HG03575 (cell line): ENCODE measurements at regions not wholly inside any gene's neighbourhood (a gene's known extent, or its start where the extent isn't known, plus 50 kb on each side); places are given as distances from the start of the nearest gene placed in this dataset.
"Not testable (repeated sequence)": the region's sequence is repeated elsewhere in the genome, so short reads cannot be mapped to it uniquely, and the experiment has no call there.

Experiments
- ATAC-seq: cut with Tn5 transposase; IDR thresholded peaks from one replicate; pipeline ENCODE4 v1.9.1; 2021; ENCODE audit not compliant: unreplicated experiment, insufficient number of reproducible peaks, low FRiP score; ENCODE audit errors: extremely low read depth

- no peak for ATAC-seq
These were observed 130.5 kb downstream of the FAM76B start for GRCh38 chr11:95659088-95659487.

DNA sequence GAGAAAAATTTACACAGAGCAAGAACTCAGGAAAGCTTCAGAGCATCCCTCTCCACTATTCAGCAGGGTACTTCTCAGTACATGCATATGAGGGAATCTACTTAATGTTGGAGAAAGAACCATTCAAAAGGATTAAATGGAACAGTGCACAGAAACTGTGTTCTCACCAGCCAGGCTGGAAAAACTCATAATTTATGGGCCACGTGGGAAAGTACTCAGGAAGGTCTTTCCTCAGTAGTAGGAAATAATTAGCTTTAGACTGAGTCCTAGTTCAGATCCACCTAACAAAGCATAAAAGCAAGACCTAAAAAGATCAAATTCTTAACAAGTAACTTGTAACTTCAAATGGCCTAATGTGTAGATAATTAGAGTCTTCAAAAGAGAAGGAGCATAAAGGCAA lies 134.0 kb downstream of the FAM76B start:
- no peak for ATAC-seq

GRCh38 chr11:95653680-95654079 lies 135.9 kb downstream of the FAM76B start:
- no peak for ATAC-seq

DNA sequence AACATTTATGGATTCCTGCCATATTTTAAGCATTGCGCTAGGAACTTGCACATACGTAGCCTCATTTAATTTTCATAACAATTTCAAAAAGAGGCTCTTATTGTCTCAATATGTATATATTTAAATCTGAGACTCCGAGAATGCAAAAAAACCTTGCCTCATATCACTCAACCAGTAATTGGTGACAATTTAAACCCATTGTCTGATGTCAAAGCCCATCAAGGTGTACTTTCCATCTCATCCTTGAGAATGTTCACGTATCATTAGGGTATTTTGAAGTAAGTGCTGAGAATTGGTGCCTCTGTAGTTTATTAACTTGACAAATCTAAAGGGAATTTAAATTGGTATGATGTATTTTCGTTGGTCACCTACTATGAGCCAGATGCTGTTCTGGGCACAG lies 136.5 kb downstream of the FAM76B start:
- no peak for ATAC-seq

DNA sequence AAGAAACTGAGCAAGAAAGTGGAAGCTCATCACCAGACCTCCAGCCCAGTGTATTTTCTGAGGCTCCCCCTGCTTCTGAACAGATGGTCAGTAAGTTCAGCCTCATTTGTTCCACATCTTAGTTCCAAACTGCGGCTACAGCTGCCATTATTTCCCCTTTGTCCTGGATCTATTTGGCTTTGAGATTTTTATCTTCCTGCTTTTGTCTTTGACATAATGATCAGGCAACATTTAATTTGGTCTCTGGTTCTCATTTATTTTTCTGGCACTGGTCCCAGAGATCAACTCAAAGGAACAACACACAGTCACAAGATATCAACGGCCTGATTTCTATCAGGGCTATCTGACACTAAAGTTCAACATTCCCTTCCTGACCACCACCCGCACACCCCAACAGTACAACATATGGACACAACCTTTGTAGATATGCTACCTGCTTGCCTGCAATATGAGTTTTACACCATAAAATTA lies 137.5 kb downstream of the FAM76B start:
- no peak for ATAC-seq

GRCh38 chr11:95650276-95650675 lies 139.3 kb downstream of the FAM76B start:
- ATAC-seq: no peak

DNA sequence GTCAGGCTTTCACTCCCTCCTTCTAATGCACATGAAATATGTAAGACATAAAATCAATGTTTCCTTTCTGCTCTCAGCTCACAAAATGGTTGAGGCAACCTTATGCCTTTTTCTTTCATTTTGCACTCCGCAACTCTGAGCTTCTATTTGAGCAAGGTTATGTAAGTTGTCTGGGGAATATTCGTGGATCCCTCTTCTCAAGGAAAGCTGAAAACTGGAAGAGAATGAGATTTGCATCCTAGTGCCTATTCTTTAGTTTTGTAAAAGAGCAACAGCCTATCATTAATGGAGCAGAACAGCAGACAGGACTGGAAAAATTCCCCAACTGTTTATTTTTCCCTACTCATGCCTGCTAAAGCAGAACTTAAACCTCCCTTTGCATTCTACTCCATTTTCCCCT lies 141.7 kb downstream of the FAM76B start:
- ATAC-seq: no peak

DNA sequence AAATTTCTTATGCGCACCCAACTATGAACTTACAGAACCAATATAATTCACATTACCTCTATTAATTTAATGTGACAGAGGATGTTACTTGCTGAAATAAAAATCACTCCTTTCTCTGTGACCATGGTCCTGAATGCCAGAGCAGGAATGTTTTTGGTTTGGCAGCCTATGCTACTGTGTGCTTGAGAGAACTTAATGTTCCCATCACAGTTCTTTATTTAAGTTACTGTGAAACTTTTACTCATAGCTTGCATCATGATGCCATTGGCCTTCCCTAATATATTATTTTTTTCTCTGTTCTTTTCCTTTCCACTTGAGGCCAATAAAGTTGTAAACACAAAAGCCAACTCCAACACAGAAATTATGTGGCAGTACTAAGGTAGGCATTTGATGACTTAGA lies 142.2 kb downstream of the FAM76B start:
- no peak for ATAC-seq

- peak; percentile 99 for ATAC-seq
These were observed 148.1 kb downstream of the FAM76B start for GRCh38 chr11:95641495-95641894.

DNA sequence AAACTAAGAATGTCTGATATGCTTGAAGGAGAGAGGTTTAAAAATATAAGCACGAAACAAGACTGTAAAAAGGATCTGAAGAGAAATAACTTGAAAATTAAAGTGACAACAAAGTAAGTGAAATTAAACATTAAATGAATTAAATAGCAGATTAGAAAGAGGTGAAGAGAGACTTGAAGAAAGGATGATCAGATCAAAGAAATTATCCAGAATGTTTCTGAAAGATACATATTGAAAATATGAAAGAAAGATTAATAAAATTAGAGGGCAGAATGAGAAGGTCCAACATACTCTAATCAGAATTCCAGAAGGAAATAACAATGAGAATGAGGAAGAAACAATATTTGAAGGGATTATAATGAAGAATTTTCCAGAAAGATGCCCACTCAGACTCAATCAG lies 151.1 kb downstream of the FAM76B start:
- ATAC-seq: no peak

GRCh38 chr11:95625164-95625900 lies 164.2 kb downstream of the FAM76B start:
- ATAC-seq: no peak

GRCh38 chr11:95616256-95616804 lies 173.3 kb downstream of the FAM76B start:
- ATAC-seq: no peak

GRCh38 chr11:95611827-95612226 lies 177.8 kb downstream of the FAM76B start:
- ATAC-seq: no peak

DNA sequence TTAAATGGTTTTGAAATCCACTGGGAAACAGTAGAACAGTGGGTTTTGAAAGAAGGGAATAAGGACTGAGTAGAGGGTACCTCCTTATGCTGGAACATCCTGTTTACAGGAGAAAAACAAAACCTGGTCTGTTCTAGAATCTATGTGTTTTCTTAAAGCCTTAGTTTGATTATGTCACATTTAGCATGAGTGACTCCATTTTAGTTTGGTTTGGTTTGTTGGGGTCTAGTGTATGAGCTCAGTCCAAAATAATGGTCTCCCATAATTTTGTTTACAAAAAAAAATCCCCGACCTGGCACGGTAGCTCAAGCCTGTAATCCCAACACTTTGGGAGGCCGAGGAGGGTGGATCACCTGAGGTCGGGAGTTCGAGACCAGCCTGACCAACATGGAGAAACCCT lies 179.4 kb downstream of the FAM76B start:
- ATAC-seq: not testable (repeated sequence)

DNA sequence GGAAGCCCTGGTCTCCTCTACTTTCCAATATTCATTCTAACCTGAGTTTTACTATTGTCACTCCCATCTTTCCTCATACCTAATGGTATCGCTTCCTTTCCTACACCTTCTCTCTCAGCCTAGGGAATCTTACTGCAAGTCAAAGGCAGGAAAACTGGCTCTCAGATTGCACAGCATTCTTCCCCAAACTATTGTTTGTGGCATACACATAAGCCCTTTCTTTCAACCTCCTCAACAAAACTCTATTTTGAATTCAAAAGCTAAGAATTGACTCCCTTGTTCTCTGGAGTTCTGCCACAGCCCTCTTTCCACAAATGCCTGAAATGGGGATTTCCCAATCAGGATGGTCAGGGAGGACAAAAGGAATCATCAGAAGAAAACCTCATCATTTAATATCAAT lies 181.5 kb downstream of the FAM76B start:
- no peak for ATAC-seq

GRCh38 chr11:95606824-95607223 lies 182.8 kb downstream of the FAM76B start:
- ATAC-seq: no peak

DNA sequence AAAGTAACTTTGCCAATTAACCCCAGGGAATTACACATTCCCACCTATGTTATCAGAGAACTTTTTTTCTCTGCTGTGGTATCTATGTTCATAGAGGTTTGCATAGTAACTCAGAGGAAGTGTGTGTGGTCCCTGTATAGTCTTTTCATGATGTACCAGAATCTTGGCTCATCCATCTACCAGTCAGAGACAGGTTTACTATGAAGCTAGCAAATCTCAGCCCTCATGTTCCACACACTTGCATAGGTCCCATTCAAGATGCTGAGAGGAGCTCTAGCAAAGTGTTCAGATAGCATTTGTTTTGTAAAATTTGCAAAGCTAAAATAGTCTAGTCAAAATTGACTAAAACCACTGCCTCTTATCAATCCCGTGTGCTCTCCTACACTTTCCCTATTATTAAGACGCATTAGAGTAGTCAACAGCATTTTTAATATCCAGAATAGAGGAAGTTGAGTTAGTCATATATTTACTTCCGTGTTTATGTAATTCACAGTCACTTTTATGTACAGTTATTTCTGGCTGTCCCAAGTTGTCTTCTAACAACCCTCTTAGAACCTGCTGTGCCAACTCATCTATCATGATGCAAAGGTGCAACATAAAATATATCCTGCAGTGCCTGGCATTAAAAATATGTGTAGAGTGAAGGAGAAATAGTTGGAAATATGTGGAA lies 184.2 kb downstream of the FAM76B start:
- ATAC-seq: no peak

DNA sequence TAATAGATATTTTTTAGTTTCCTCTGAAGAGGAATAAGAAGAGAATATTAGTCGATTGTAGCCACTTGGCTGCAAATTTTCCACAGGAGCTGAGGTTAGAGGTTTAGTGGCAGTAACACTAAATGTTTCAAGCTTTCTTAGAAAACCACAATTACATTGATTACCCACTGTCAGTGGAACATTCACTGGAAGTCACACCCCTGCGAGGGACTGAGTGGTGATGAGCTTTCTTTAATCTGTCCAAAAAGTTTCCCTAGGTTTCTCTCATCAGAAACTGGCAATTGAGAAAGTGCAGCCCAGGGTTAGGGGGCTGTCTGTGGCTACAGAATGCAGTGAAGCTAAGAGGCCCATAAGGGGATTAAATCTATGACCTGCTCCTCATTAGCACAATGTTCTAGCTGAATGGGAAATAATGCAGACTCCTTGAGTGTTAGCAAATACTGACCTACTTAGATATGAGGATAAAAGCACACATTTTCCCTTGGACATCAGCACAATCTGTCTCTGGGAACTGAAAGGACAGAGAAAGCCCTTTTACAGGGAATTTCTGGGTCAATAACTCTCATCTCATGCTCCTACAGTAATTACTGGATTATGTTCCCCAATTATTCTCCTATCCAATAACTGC lies 189.5 kb downstream of the FAM76B start:
- no peak for ATAC-seq

- ATAC-seq: no peak
These were observed 193.6 kb downstream of the FAM76B start for GRCh38 chr11:95595973-95596489.

DNA sequence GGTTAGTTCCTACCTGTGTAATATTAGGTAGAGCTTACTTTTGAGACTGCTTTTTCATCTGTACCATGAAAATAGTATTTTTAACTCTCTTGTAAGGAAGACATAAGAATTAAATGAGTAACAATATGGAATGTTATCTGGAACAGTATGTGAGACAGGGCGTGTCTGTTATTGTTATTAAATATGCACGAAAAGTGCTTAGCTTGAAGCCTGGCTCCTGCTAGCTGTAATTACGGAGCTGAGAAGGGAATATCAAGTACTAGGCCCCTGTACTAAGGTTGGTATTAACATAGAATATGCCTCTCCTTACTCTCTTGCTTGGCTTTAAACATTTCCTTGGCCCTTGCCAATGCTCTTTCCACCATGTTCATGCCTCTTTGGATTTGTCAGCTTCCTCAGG lies 194.0 kb downstream of the FAM76B start:
- no peak for ATAC-seq
